HG03442 (cell line): ENCODE measurements at regions not wholly inside any gene's neighbourhood (a gene's known extent, or its start where the extent isn't known, plus 50 kb on each side); places are given as distances from the start of the nearest gene placed in this dataset.
"Not testable (repeated sequence)": the region's sequence is repeated elsewhere in the genome, so short reads cannot be mapped to it uniquely, and the experiment has no call there.

ENCODE experiments used
- ATAC-seq: cut with Tn5 transposase; IDR thresholded peaks from one replicate; pipeline ENCODE4 v1.9.1; 2021; ENCODE audit warnings: mild to moderate bottlenecking, moderate library complexity; ENCODE audit not compliant: unreplicated experiment

- no peak for ATAC-seq
Measured at GRCh38 chr1:81304187-81304586, 496.5 kb upstream of the ADGRL2 start.

- ATAC-seq: no peak
Measured at GRCh38 chr1:81299892-81300291, 500.8 kb upstream of the ADGRL2 start.

DNA sequence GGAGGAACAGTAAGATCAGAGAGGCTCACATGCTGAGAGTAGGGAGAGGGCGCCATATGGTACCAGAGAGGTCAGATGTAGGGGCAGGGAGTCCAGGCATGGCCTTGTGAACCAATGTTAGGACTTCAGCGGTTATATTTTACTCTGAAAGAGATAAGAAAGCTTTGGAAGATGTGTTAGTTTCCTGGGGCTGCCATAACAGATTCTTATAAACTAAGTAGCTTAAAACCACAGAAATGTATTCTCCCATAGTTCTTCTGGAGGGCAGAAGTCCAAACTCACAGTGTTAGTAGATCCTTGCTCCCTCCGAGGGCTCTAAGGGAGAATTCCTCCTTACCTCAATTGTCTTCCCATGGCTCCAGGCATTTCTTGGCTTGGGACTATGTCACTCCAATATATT, 502.5 kb upstream of the ADGRL2 start:
- no peak for ATAC-seq

- no peak for ATAC-seq
Measured at GRCh38 chr1:81296601-81297000, 504.1 kb upstream of the ADGRL2 start.

- no peak for ATAC-seq
Measured at GRCh38 chr1:81290326-81290725, 510.4 kb upstream of the ADGRL2 start.

GRCh38 chr1:81288689-81289088, 512.0 kb upstream of the ADGRL2 start:
- no peak for ATAC-seq

DNA sequence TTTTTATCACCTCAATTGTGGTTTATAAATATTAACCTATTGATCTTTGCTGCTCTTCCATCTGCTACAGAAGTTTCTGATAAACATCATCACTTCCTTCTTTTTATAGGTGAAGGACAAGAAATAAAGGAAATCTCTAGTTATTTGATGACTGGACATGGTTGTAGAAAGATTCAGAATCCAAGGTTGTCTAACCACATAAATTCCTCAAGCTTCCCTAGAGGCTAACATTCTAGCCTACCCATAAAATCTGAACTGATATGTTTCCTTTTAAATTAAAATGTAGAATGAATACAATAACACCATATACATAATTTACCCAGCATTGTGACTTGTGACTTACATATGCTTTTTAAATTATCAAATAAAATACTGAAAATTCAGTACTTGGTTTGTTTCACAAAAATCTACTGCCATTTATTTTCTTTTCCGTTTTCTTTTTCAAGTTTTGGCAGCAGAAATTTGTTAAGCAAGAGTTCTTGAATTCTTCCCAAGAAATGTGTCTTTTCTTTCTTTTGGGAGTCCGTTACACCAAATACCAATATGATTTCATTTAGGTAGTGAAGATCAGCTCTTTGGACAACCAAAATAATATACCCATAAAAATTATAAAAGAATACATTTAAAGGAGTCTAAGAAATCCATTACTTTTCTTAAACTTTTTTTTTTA, 513.2 kb upstream of the ADGRL2 start:
- no peak for ATAC-seq

GRCh38 chr1:81270051-81270450, 530.7 kb upstream of the ADGRL2 start:
- ATAC-seq: no peak

DNA sequence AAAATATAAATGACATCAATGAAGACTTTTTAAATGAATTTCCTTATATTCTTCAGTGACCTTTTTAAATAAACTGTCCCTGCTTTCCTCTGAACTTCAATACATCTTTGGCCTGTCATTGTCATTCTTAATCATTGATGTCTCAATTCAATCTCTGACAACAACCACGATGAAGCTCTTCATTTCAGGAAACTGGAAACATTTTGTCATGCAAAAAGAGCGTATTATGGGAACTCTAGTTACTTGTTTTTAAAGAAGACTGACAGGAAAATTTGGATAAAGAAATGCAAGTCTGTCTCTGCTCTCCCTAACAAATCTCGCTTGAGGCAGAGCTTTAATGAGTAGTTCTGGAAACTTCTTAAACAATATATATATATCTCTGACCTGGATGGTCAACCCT, 535.8 kb upstream of the ADGRL2 start:
- ATAC-seq: no peak

DNA sequence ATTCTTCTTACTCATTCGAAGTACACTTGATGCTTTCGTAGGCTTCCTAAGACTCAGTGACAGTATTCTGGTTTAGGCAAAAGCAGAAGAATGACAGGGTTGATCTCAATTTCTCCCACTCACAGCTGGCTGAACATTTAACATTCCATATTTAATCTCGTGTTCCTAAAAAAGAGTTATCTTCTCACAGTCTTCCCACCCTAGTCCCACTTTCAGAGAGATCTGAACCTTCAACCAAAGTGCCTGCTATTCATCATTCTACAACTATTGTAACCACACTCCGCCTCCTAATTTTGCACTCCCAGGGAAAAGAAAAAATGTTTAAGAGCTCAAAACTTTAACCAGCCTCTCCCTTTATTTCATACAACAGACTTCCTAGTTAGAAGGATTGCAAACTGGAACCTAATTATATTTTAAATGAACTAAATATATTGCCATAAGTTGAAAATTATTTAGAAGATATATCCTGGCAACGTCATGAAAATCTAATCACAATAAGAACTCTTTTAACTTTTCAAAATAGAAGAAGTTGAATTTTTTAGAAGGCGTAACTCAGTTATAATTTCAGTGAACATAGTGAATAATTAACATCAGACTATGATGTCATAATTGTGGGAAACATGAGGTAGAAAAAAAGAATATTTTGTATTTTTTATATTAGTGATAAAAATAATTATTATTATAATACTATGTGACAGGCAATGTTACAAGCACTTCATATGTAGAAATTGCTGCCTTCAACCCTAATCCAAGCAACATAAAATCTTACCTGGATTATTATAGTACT, 540.9 kb upstream of the ADGRL2 start:
- ATAC-seq: no peak

DNA sequence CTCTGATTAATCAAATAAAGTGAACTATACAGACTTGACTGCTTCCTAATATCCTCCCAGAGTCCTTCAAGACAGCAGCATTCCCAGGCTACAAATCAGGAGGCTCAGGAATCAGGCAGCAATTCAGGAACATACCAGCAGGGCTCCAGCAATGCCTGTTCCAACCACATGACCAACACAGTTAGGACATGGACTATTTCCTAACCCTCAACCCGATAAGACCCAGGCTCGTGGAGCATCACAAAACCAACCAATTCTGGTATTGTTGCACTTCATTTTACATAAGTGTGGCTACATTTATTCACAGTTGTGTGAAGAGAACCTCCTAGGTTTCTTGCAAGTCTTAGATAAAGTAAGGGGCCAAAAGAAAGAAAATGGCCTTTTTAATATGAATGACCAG, 546.2 kb upstream of the ADGRL2 start:
- no peak for ATAC-seq

DNA sequence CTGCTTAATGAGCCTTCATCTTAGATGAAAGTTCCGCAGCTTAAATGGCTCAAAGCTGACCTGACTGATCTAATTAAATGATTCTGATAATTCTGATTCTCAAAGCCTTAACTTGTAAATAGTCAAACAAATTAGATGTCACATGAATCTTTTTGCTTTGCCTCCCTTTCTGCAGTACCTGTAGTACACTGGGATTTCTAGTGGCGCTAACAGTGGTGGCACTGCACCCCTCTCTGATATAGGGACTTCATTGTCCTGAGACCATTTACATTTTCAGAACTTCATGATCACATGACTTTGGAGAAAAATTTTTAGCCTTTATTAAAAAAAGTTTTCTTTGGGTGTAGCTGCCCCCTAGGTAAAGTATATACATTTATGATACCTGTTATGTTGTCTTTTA, 546.7 kb upstream of the ADGRL2 start:
- no peak for ATAC-seq

GRCh38 chr1:81252471-81253151, 548.1 kb upstream of the ADGRL2 start:
- ATAC-seq: no peak

DNA sequence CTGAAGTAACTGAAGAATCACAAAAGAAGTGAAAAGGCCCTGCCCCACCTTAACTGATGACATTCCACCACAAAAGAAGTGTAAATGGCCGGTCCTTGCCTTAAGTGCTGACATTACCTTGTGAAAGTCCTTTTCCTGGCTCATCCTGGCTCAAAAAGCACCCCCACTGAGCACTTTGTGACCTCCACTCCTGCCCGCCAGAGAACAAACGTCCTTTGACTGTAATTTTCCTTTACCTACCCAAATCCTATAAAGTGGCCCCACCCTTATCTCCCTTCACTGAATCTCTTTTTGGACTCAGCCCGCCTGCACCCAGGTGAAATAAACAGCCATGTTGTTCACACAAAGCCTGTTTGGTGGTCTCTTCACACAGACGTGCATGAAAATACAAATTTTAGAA, 549.9 kb upstream of the ADGRL2 start:
- ATAC-seq: not testable (repeated sequence)

GRCh38 chr1:81245084-81245715, 555.5 kb upstream of the ADGRL2 start:
- not testable (repeated sequence) for ATAC-seq

DNA sequence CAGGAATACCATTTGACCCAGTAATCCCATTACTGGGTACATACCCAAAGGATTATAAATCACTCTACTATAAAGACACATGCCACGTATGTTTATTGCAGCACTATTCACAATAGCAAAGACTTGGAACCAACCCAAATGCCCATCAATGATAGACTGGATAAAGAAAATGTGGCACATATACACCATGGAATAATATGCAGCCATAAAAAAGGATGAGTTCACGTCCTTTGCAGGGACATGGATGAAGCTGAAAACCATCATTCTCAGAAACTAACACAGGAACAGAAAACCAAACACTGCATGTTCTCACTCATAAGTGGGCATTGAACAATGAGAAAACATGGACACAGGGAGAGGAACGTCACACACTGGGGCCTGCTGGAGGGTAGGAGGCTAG, 556.1 kb upstream of the ADGRL2 start:
- not testable (repeated sequence) for ATAC-seq

DNA sequence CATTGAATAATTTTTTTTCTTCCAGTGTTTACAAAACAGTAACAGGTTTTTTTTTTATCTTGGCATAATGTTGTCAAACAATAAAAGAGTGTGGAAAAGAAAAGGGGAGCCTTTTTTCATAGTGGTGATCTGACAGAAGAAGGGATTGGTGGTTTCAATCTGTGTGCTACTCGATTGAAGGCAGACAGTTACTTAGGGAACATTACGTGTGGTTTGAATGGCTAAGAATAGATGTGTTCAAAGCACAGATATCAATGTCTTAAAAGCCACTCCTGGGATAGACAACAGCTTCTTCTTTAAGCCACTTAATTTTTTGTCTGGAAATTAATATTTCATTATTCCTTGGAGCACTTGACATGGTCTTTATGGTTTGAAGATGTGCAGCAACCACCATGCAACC, 558.6 kb upstream of the ADGRL2 start:
- ATAC-seq: no peak

DNA sequence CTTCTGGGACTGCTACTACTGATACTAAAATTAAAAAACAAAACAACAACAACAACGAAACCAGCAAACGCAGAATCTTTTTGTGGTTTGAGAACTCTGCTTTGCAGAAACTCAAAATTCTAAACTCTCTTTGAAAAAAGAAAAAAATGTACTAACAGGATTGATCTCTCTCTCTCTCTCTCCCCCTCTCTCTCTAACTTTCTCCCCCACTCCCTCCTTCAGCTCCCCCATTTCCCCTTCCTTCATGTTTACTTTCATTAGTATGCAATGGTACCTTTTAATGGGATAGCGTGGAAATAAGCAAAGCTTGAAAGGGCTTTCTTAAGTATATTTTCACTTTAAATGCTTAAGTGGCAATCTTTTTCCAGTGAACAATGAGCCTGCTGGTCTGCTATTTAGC, 562.6 kb upstream of the ADGRL2 start:
- no peak for ATAC-seq

GRCh38 chr1:81237473-81238089, 563.2 kb upstream of the ADGRL2 start:
- ATAC-seq: no peak

- no peak for ATAC-seq
Measured at GRCh38 chr1:81234237-81234636, 566.5 kb upstream of the ADGRL2 start.

DNA sequence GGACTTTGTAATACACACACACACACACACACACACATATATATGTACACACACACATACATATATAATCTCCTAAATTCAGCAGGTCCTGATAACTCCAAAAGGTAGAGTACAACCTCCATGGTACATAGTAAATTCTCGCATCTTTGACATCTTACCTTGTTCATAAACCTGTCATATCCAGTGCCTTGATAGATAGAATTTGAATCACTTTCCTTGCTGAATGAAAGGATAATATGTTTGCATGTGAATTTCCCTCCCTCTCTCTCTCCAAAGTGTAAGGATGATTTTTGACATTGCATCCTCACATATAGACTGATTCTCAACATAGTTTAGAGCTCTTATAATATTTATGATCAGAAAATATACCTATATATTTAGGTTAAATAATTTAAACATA, 567.1 kb upstream of the ADGRL2 start:
- no peak for ATAC-seq
